BJ (cell line): ENCODE measurements at regions not wholly inside any gene's neighbourhood (a gene's known extent, or its start where the extent isn't known, plus 50 kb on each side); places are given as distances from the start of the nearest gene placed in this dataset.

Experiments used
- CTCF ChIA-PET: fragments of 350-600 bp; formaldehyde crosslinking; extraction: SDS; loops from one replicate; lab custom pipeline; 2021; ENCODE audit warnings: antibody characterized with exemption, inconsistent platforms; lab: Yijun Ruan, JAX
- POLR2A ChIA-PET: fragments of 300-600 bp; sonication (Branson Sonifier 250); formaldehyde crosslinking; extraction: SDS; loops from one replicate; lab custom pipeline; 2021; ENCODE audit warnings: antibody characterized with exemption; lab: Charles Lee
- DNase-seq: peaks from one replicate; pipeline ENCODE4 v3.0.0-alpha.2; 2011; ENCODE audit warnings: low read depth
- H3K27me3 ChIP-seq: 2 replicates; pipeline ENCODE4 v1.6.0; 2011; ENCODE audit warnings: low read length; ENCODE audit not compliant: control insufficient read depth, insufficient read depth
- H3K36me3 ChIP-seq: 2 replicates; pipeline ENCODE4 v1.5.1; 2011; ENCODE audit warnings: low read length; ENCODE audit not compliant: control insufficient read depth, insufficient read depth
- H3K4me3 ChIP-seq: 2 replicates; pipeline ENCODE4 v1.5.1; 2011; ENCODE audit warnings: low read depth, mild to moderate bottlenecking, control low read depth, low read length
- TF ChIP-seq, protein P1 (sequence below): IDR thresholded peaks from 2 replicates; pipeline ENCODE4 v1.5.1; 2011; ENCODE audit warnings: low read depth, mild to moderate bottlenecking, control low read depth, inconsistent platforms, low read length, moderate library complexity; ENCODE audit not compliant: insufficient read depth

DNA sequence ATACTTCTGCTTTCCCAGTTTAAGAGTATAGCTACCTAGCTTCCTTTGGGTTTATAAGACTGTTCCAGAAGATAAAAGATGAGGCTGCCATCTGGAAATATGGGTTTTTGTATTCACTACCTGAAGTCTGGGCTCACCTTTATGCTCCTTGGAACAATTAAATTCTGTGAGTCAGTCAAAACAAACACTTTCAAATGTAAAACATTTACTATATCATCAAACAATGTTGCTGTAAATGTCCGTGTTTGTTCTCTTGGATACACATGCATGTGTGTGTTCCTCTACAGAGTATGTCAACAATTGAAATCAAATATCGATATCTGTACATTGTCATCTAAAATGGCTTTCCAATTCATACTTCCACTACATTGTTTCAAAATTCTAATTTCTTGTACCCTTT, 525.6 kb downstream of the MDFIC start:
- POLR2A ChIA-PET, result no interaction called here

DNA sequence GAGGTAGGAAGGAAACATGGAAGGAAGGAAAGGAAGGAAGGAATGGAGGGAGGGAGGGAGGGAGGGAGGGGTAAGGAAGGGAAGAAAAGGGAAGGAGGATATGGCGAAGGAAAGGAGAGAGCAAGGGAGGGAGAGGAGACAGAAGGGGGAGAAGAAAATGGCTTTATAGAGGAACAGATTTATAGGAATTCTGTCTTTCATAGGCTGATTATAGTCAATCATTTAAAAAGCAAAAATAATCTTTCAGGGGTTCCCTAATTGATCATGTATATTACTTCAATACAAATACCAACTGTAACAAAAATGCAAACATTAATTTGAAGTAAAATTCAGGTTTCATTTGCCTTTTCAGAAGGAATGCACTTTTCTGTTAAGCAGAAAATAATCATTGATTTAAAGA, 519.1 kb downstream of the MDFIC start:
- no peaks in the 10 kb centered on the region for H3K36me3 ChIP-seq
- TF ChIP-seq, protein P1, sequence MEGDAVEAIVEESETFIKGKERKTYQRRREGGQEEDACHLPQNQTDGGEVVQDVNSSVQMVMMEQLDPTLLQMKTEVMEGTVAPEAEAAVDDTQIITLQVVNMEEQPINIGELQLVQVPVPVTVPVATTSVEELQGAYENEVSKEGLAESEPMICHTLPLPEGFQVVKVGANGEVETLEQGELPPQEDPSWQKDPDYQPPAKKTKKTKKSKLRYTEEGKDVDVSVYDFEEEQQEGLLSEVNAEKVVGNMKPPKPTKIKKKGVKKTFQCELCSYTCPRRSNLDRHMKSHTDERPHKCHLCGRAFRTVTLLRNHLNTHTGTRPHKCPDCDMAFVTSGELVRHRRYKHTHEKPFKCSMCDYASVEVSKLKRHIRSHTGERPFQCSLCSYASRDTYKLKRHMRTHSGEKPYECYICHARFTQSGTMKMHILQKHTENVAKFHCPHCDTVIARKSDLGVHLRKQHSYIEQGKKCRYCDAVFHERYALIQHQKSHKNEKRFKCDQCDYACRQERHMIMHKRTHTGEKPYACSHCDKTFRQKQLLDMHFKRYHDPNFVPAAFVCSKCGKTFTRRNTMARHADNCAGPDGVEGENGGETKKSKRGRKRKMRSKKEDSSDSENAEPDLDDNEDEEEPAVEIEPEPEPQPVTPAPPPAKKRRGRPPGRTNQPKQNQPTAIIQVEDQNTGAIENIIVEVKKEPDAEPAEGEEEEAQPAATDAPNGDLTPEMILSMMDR, result no peak
- H3K27me3 ChIP-seq, result no peaks in the 10 kb centered on the region
- ChIA-PET CTCF (no interaction called here), POLR2A (no interaction called here)
- H3K4me3 ChIP-seq, result no peak overlapping the region
- DNase-seq, result no peak

More for the DNA sequence above, 525.6 kb downstream of the MDFIC start:
- Histone ChIP-seq H3K4me3 (no peak overlapping the region), H3K36me3 (no peaks in the 10 kb centered on the region), H3K27me3 (no peaks in the 10 kb centered on the region)
- CTCF ChIA-PET, result no interaction called here
- DNase-seq, result no peak
- TF ChIP-seq, protein P1, result no peak

- no peaks in the 10 kb centered on the region for H3K36me3 ChIP-seq
- POLR2A ChIA-PET, result no interaction called here
- CTCF ChIA-PET, result interaction anchor here (0.6 to 1.1 kb wide), 3 partner anchors 15 to 305 kb away, joined by 3 read pairs; no protein-coding TSS in a partner anchor
- H3K4me3 ChIP-seq, result no peak overlapping the region
- no peaks in the 10 kb centered on the region for H3K27me3 ChIP-seq
- DNase-seq, result no peak
- TF ChIP-seq, protein P1, result no peak
Measured at GRCh38 chr7:115435178-115435577, 513.3 kb downstream of the MDFIC start.

DNA sequence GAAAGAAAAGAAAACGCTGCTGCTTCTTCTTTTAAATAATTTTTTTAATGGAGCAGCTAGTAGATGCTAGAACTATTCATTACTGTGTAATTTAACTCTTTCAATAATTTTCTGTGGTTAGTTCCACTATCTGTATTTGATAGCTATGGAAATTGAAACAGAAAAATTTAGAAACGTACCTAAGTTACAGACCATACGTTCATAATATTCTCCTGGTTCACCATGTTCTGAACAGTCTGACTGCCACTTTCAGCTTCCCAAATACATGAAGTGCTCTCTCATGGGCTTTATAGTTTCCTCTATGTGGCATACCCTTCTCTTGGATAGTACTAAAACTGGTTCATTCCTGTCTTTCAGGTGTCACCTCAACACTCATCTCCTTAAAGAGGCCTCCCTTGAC, 508.0 kb downstream of the MDFIC start:
- Histone ChIP-seq H3K4me3 (no peak overlapping the region), H3K36me3 (no peaks in the 10 kb centered on the region), H3K27me3 (no peaks in the 10 kb centered on the region)
- CTCF ChIA-PET, result no interaction called here
- POLR2A ChIA-PET, result no interaction called here
- TF ChIP-seq, protein P1, result no peak
- DNase-seq, result no peak

- H3K27me3 ChIP-seq, result no peaks in the 10 kb centered on the region
- DNase-seq, result no peak
- no peaks in the 10 kb centered on the region for H3K36me3 ChIP-seq
- TF ChIP-seq, protein P1, result no peak
- CTCF ChIA-PET, result interaction anchor here (0.7 kb wide), 1 partner anchor 17 kb away, joined by 3 read pairs; no protein-coding TSS in a partner anchor
- no peak overlapping the region for H3K4me3 ChIP-seq
- POLR2A ChIA-PET, result no interaction called here
Measured at GRCh38 chr7:115417662-115418061, 495.8 kb downstream of the MDFIC start.
